Trophoblast cell (in vitro differentiated cells and primary cell): ENCODE measurements at regions not wholly inside any gene's neighbourhood (a gene's known extent, or its start where the extent isn't known, plus 50 kb on each side); places are given as distances from the start of the nearest gene placed in this dataset.

Experiments
- DNase-seq, 2 donors: peaks; one replicate each; pipeline ENCODE4 v3.0.0-alpha.2; 2016
- H2AFZ ChIP-seq: 2 replicates; pipeline ENCODE4 v1.6.1; 2013; ENCODE audit warnings: low read length, moderate library complexity, mild to moderate bottlenecking; ENCODE audit not compliant: insufficient read depth, poor library complexity
- H2AK5ac ChIP-seq: 2 replicates; pipeline ENCODE4 v1.6.1; 2013; ENCODE audit warnings: mild to moderate bottlenecking, low read length
- H2BK120ac ChIP-seq: 2 replicates; pipeline ENCODE4 v1.6.1; 2013; ENCODE audit warnings: low read length, mild to moderate bottlenecking, moderate library complexity; ENCODE audit not compliant: insufficient read depth, poor library complexity
- H2BK12ac ChIP-seq: 2 replicates; pipeline ENCODE4 v1.6.1; 2013; ENCODE audit warnings: mild to moderate bottlenecking, low read length, moderate library complexity
- H2BK5ac ChIP-seq: 2 replicates; pipeline ENCODE4 v1.6.1; 2013; ENCODE audit warnings: low read length, low read depth, moderate library complexity, mild to moderate bottlenecking; ENCODE audit not compliant: poor library complexity
- H3K14ac ChIP-seq: 2 replicates; pipeline ENCODE4 v1.6.1; 2013; ENCODE audit warnings: mild to moderate bottlenecking, low read length
- H3K18ac ChIP-seq: 2 replicates; pipeline ENCODE4 v1.6.1; 2013; ENCODE audit warnings: mild to moderate bottlenecking, low read length
- H3K23ac ChIP-seq: 2 replicates; pipeline ENCODE4 v1.6.1; 2013; ENCODE audit warnings: low read length
- H3K27ac ChIP-seq: 2 replicates; pipeline ENCODE4 v1.5.1; 2013; ENCODE audit warnings: low read depth, mild to moderate bottlenecking, inconsistent platforms, low read length, moderate library complexity
- H3K27me3 ChIP-seq: 2 replicates; pipeline ENCODE4 v1.6.1; 2013; ENCODE audit warnings: inconsistent platforms, mild to moderate bottlenecking, low read length, moderate library complexity; ENCODE audit not compliant: insufficient read depth
- H3K36me3 ChIP-seq, 2 experiments: 1 replicate in 1 of 2; 2 replicates in 1 of 2; pipeline ENCODE4 v1.6.1; 2013; ENCODE audit warnings: low read length in 2 of 2, mild to moderate bottlenecking in 2 of 2, moderate library complexity in 1 of 2; ENCODE audit not compliant: insufficient read depth in 2 of 2, control insufficient read depth in 1 of 2
- H3K4ac ChIP-seq: 2 replicates; pipeline ENCODE4 v1.6.1; 2013; ENCODE audit warnings: low read depth, mild to moderate bottlenecking, low read length, moderate library complexity
- H3K4me1 ChIP-seq, 2 experiments: 1 replicate in 1 of 2; 2 replicates in 1 of 2; pipeline ENCODE4 v1.6.1; 2013; ENCODE audit warnings: low read length in 2 of 2, mild to moderate bottlenecking in 2 of 2, moderate library complexity in 1 of 2; ENCODE audit not compliant: insufficient read depth in 2 of 2, control insufficient read depth in 1 of 2
- H3K4me2 ChIP-seq: 2 replicates; pipeline ENCODE4 v1.6.1; 2013; ENCODE audit warnings: inconsistent platforms, mild to moderate bottlenecking, low read length, moderate library complexity
- H3K4me3 ChIP-seq: 2 replicates; pipeline ENCODE4 v1.5.1; 2013; ENCODE audit warnings: mild to moderate bottlenecking, low read depth, low read length, inconsistent platforms
- H3K79me1 ChIP-seq: one replicate; pipeline ENCODE4 v1.6.1; 2013; ENCODE audit warnings: low read length
- H3K79me2 ChIP-seq: 2 replicates; pipeline ENCODE4 v1.6.1; 2013; ENCODE audit warnings: low read length, mild to moderate bottlenecking; ENCODE audit not compliant: control insufficient read depth, insufficient read depth, poor library complexity
- H3K9ac ChIP-seq: 2 replicates; pipeline ENCODE4 v1.6.1; 2013; ENCODE audit warnings: mild to moderate bottlenecking, low read length
- H3K9me3 ChIP-seq: 2 replicates; pipeline ENCODE4 v1.6.1; 2013; ENCODE audit warnings: low read depth, mild to moderate bottlenecking, control low read depth, inconsistent platforms, low read length; ENCODE audit not compliant: insufficient read depth
- H4K12ac ChIP-seq: 2 replicates; pipeline ENCODE4 v1.6.1; 2013; ENCODE audit warnings: low read depth, mild to moderate bottlenecking, low read length, moderate library complexity
- H4K8ac ChIP-seq: 2 replicates; pipeline ENCODE4 v1.6.1; 2013; ENCODE audit warnings: low read depth, mild to moderate bottlenecking, low read length, moderate library complexity
- H4K91ac ChIP-seq: one replicate; pipeline ENCODE4 v1.6.1; 2013; ENCODE audit warnings: low read depth, mild to moderate bottlenecking, low read length, moderate library complexity
- WGBS: extraction: QIAGEN DNeasy Blood & Tissue Kit; methylation state at CpG from one replicate; pipeline ENCODE4 v1.1.7; 2013; ENCODE audit warnings: missing lambda C conversion rate; ENCODE audit not compliant: insufficient read length, insufficient coverage; ENCODE audit errors: extremely low coverage; 5-methylcytosine and 5-hydroxymethylcytosine counted together

DNA sequence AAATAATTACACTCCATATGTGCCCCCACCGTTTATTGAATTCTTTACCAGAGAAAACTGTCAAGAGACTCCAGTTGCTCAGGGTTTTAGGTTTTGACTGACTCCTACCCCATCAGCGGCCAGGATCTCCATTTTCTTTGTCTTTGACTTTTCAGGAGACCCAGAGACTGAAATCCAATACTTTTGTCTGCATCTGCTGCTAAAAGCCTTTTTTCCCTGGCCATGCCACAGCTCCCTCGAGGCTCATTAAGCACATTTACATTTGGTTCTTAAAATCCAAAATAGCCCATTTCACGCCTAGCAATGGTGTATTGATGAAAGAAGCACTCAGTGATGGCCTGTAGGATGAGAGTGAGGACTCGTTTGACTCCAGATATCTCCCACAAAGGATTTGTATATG is 332.6 kb upstream of the ACVR2A start:
- peak overlapping the region; percentile 89 for H2BK120ac ChIP-seq
- H2BK5ac ChIP-seq: peak overlapping the region; percentile 88
- no peak overlapping the region for H3K23ac ChIP-seq
- peak overlapping the region; percentile 39 for H4K12ac ChIP-seq
- peak overlapping the region; percentile 71 for H3K18ac ChIP-seq
- no CpG with 5 or more reads among the region's 5 CpGs for WGBS
- peak overlapping the region; percentile 90 for H3K14ac ChIP-seq
- H3K79me2 ChIP-seq: peaks cover 4% of the 10 kb centered on the region
- H3K36me3 ChIP-seq: no peaks in the 10 kb centered on the region
- no peak for DNase-seq
- no peak overlapping the region for H3K4me3 ChIP-seq
- no peaks in the 10 kb centered on the region for H3K27me3 ChIP-seq
- H3K9ac ChIP-seq: no peak overlapping the region
- peak overlapping the region; percentile 84 for H3K4ac ChIP-seq
- H2AFZ ChIP-seq: no peak overlapping the region
- no peak overlapping the region for H3K4me2 ChIP-seq
- H3K27ac ChIP-seq: peak overlapping the region; percentile 98
- H4K91ac ChIP-seq: peak overlapping the region; percentile 95
- H2BK12ac ChIP-seq: peak overlapping the region; percentile 90
- peaks cover 2% of the 10 kb centered on the region for H3K9me3 ChIP-seq
- peaks cover 7 to 15% of the 10 kb centered on the region in 2 experiments for H3K4me1 ChIP-seq
- peak overlapping the region; percentile 78 for H4K8ac ChIP-seq
- peak overlapping the region; percentile 79 for H2AK5ac ChIP-seq
- H3K79me1 ChIP-seq: peaks cover 32% of the 10 kb centered on the region

DNA sequence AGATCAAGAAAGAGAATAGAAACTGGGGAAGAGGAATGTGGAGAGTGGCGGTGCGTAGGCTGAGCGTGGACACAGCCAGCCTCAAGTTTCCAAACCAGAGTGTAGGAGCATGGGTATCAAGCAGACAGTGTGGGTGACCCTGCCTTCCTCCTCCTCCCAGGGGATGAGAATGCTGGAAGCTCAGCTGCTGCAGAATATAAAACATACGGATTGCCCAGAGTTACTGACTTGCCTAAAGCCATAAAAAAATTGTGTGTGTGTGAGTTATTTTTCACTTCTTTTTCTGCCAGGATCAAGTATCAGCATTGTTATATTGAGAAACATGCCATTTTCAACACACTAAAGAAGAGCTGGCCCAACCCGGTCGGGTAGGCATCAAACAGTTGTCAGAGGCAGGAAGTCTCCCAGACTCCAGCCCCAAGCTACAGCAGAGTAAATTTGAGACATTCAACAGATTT is 333.3 kb upstream of the ACVR2A start:
- Histone ChIP-seq H2AK5ac (no peak overlapping the region), H3K9me3 (peaks cover 2% of the 10 kb centered on the region), H2AFZ (no peak overlapping the region), H3K27me3 (no peaks in the 10 kb centered on the region), H2BK12ac (peak overlapping the region; percentile 86), H3K79me1 (peaks cover 32% of the 10 kb centered on the region), H2BK120ac (peak overlapping the region; percentile 85), H3K9ac (no peak overlapping the region), H3K4me1 (peaks cover 7 to 15% of the 10 kb centered on the region in 2 experiments), H4K12ac (no peak overlapping the region), H3K4ac (peak overlapping the region; percentile 86), H3K4me2 (peak overlapping the region; percentile 24), H3K14ac (peak overlapping the region; percentile 86), H3K79me2 (peaks cover 4% of the 10 kb centered on the region), H3K27ac (peak overlapping the region; percentile 98), H3K23ac (no peak overlapping the region), H4K91ac (peak overlapping the region; percentile 95), H3K4me3 (no peak overlapping the region), H4K8ac (peak overlapping the region; percentile 76), H2BK5ac (peak overlapping the region; percentile 96), H3K18ac (peak overlapping the region; percentile 77), H3K36me3 (no peaks in the 10 kb centered on the region)
- no CpG with 5 or more reads among the region's 6 CpGs for WGBS
- peak in 1 of 2 donors; percentile 23 for DNase-seq

DNA sequence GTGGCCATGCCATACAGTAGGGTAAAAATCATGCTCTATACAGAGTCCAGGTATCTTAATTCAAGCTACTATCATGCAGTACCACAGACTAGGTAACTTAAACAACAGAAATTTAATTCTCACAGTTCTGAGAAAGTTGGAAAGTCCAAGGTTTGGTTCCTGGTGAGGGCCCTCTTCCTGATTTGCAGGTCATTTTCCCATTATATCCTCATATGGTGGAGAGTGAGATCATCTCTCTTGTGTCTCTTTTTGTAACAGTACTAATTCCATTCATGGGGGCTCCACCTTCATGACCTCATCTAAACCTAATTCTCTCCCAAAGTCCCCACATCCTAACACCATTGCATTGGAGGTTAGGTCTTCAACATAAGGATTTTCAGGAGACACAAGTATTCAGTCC is 335.0 kb upstream of the ACVR2A start:
- Histone ChIP-seq H3K14ac (no peak overlapping the region), H3K27me3 (no peaks in the 10 kb centered on the region), H2BK120ac (no peak overlapping the region), H3K9me3 (peaks cover 2% of the 10 kb centered on the region), H3K4me2 (no peak overlapping the region), H3K4me1 (peaks cover 7 to 16% of the 10 kb centered on the region in 2 experiments), H3K79me1 (peaks cover 28% of the 10 kb centered on the region), H2BK12ac (no peak overlapping the region), H3K79me2 (peaks cover 4% of the 10 kb centered on the region), H3K27ac (no peak overlapping the region), H3K4ac (no peak overlapping the region), H4K8ac (no peak overlapping the region), H3K9ac (no peak overlapping the region), H2BK5ac (no peak overlapping the region), H4K12ac (no peak overlapping the region), H2AFZ (no peak overlapping the region), H3K18ac (no peak overlapping the region), H4K91ac (no peak overlapping the region), H3K4me3 (no peak overlapping the region), H2AK5ac (no peak overlapping the region), H3K36me3 (no peaks in the 10 kb centered on the region), H3K23ac (no peak overlapping the region)
- no peak for DNase-seq

DNA sequence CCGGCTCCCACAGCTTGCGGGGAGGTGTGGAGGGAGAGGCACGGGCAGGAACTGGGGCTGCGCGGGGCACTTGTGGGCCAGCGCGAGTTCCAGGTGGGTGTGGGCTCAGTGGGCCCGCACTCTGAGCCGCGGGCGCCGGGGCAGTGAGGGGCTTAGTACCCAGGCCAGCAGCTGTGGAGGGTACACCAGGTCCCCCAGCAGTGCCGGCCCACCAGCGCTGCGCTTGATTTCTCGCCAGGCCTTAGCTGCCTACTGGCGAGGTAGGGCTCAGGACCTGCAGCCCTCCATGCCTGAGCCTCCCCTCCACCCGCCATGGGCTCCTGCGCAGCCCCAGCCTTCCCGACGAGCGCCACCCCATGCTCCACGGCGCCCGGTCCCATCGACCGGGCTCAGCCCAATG is 337.9 kb upstream of the ACVR2A start:
- H4K8ac ChIP-seq: no peak overlapping the region
- no CpG with 5 or more reads among the region's 27 CpGs for WGBS
- no peak overlapping the region for H3K27ac ChIP-seq
- no peak overlapping the region for H3K4ac ChIP-seq
- H3K4me2 ChIP-seq: no peak overlapping the region
- peaks cover 4 to 10% of the 10 kb centered on the region in 2 experiments for H3K4me1 ChIP-seq
- peaks cover 4% of the 10 kb centered on the region for H3K79me2 ChIP-seq
- peaks cover 10% of the 10 kb centered on the region for H3K79me1 ChIP-seq
- H3K23ac ChIP-seq: no peak overlapping the region
- H3K36me3 ChIP-seq: no peaks in the 10 kb centered on the region
- no peak overlapping the region for H2BK120ac ChIP-seq
- no peak overlapping the region for H3K9ac ChIP-seq
- peak overlapping the region; percentile 46 for H2BK12ac ChIP-seq
- H3K9me3 ChIP-seq: peaks cover 2% of the 10 kb centered on the region
- no peak overlapping the region for H2AFZ ChIP-seq
- H3K4me3 ChIP-seq: peak overlapping the region; percentile 44
- no peaks in the 10 kb centered on the region for H3K27me3 ChIP-seq
- H3K18ac ChIP-seq: no peak overlapping the region
- H4K91ac ChIP-seq: peak overlapping the region; percentile 61
- no peak overlapping the region for H3K14ac ChIP-seq
- no peak overlapping the region for H2BK5ac ChIP-seq
- no peak overlapping the region for H2AK5ac ChIP-seq
- H4K12ac ChIP-seq: no peak overlapping the region
- no peak for DNase-seq
